Fibroblast of gingiva (primary cell): ENCODE measurements at regions not wholly inside any gene's neighbourhood (a gene's known extent, or its start where the extent isn't known, plus 50 kb on each side); places are given as distances from the start of the nearest gene placed in this dataset.
"Not testable (repeated sequence)": the region's sequence is repeated elsewhere in the genome, so short reads cannot be mapped to it uniquely, and the experiment has no call there.

Experiments used
- DNase-seq: peaks from one replicate; pipeline ENCODE4 v3.0.0-alpha.2; 2011; ENCODE audit warnings: low read depth

DNA sequence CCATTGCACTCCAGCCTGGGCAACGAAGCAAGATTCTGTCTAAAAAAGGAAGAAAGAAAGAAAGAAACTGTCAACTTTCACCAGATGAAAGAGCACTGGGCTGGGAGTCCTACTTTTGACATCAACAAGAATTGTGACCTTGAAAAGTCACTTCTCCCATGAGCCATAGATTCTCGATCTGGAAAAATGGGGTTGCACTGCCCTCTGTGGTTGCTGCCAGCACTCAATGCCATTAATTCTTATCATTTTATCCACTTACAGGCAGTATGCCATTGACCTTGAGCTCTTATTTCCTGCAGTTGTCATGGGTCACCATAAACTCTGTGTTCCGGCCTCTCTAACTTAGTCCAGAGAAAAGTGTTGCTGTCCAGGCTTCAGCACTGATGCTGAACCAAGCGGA, 137.2 kb downstream of the NOC3L start:
- DNase-seq, result no peak

DNA sequence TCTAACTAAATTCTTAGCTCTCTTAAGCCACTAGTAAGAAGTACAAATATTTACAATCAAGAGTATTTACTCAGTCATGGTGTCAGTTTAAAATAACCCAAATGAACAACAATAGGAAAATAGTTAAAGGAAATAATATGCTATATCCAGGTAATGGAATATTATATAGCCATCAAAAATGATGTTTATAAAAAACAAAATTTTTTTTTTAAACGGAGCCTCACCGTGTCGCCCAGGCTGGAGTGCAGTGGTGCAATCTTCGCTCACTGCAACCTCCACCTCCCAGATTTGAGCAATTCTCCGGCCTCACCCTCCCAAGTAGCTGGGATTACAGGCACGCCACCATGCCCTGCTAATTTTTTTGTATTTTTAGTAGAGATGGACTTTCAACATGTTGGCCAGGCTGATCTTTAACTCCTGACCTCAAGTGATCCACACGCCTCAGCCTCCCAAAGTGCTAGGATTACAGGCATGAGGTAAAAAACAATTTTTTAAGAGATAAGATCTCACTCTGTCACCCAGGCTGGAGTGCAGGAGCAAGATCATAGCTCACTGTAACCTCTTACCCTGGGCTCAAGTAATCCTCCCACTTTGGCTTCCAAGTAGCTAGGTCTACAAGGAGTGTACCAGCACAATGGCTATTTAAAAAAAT, 132.5 kb downstream of the NOC3L start:
- no peak for DNase-seq

DNA sequence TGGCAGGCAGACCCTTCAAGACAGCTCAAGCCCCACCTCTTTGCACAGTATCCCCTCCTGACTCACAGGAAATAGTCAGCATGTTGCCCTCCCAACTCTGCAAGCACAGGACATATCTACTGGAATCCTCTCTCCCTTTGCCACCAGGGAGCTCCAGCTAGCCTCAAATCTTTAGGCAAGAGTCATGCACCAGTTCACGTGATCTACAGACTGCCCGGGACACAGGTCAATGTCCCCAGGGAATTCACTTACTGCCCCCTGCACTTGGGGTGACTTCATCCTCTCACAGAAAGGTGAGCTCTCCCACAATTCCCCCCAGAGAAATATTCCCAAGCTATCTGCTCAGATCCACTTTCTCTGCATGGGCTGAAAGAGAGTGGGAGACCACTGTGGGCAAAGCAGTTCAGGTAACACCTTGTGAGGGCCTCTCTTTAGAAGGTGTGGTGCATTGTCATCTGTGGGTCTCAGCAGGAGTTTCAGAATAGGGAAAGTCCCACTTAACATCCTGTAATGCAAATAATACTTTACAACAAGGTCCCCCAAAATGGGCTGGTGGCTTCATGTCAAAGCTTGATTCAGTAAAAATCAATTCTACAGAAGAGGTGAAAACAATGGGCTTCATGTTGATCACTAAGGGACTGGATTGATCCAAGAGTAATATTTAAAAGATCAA, 129.9 kb downstream of the NOC3L start:
- no peak for DNase-seq

DNA sequence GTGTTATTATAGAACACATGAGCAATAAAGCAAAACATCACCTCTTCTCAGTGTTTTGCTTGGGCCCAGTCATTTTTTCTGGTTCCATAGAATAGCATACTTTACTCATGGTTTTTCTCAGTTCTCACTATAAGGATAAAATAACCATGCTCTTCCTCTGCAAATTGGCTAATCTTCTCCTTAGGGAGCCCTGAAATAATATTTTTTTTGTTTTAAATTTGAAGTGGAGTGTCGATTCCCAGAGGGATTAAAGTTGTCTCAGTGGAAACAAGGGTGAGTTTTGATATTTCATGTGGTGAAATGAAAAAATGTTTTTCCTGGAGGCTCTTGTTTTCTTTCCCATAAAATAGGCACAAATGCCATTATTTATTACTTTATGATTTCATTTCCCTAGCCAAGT, 127.3 kb downstream of the NOC3L start:
- no peak for DNase-seq

DNA sequence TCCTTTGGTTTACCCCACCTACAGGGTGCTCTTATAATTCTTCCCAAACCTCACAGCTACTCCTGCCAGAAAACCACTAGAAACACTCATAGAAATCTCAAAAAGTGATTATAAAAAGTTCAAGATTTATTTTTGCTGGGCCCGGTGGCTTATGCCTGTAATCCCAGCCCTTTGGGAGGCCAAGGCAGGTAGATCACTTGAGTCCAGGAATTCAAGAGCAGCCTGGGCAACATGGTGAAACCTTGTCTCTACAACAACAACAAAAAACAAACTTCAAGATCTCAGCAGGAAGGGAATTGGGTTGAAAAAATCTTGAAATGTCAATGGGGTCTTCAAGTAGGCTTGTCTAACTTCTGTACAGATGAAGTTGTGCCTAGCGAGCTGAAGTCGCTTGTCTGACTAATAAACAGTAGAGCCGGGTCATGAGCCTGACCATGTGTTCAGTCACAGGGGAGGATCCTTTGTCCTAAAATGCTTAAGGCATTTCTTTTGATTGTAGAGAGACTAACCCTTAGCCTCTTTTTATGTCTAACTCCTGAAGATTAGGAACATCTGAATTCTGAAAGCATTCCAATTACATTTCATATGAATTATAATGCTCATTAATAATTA, 124.6 kb downstream of the NOC3L start:
- no peak for DNase-seq

DNA sequence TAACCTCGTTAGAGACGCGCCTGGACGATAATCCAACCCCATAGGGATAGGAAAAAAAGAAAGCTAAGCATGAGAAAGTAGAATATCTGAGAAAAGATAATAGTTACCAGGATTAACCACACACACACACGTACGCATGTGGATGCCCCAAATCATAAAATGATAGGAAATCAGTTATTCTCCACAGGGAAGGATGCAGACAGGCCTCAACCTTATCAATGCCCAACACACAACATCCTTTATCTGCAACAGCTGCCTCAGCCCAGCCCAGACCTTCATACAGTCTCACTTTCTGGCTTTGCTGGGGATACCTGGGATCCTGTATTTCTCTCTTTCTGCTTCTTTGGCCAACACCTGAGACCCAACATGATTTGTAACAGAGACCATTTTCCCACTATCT, 123.0 kb downstream of the NOC3L start:
- no peak for DNase-seq

DNA sequence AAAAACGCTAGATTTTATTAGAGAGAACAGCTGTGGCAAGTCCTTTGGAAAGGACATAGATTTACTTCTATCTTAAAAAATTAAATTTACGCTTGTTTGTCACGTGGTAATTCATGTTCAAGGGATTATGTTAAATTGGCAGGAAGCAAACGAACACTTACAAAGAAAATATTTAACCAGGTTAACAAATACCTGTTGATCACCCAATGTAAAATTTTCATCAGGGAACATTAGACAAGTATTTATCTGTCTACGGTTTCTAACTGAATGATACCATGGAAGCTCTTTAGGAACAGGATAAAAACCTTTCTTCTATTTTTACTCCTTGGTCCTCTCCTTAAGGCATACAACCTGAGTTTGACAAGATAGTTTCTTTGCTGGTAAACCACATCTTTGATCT, 122.2 kb downstream of the NOC3L start:
- no peak for DNase-seq

DNA sequence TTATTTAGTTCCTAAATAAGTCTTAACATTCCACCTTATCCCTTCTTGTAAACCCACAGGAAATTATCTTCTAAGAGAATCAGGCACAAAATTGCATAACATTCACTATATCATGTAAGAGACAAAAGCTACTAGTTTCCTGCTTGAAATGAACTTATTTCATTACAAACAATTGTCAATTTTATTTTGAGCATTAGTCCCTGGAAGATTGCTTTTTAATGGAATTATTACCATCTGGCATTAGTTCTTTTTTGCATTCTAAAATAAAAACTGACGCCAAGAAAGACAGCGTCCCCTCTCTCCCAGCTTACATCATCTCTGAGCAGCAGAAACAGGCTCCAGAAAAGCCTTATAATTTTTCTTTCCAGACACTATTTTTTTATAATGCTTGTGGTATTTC, 121.8 kb downstream of the NOC3L start:
- DNase-seq, result no peak

DNA sequence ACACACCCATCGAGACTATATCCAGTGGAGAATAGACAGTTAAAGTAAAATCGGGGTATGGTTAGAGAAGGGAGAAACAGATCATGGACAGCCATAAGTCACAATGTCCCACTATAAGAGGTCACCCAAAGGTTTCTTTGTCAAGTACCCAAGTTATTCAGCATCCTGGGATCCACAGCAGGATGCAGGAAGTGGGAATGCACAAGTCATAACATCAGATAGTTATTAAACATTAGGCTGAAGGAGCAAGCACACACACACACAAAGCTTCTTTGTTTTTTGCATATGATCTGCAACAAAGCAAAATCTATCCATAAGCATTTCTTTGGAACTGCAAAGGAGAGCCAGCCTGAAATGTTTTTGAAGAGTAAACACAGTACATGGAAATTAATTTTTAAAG, 111.6 kb downstream of the NOC3L start:
- DNase-seq, result no peak

DNA sequence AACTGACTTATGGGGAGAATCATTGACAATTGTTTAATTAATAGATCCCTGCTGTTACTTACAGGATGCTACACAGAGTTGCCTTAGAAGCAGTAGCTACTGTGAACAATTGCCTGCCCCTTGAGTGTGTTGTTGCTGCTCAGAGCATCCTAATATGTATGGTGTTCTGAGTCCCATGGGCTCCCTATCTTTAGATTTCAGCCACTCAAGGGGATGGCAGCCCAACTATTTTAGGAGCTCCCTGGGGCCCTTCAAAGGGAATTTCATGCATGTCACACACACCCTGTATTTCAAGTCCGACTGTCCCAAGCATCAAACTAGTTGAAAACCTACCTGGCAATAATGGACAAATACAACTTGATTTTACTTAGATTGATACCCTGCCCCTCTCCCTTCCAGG, 111.2 kb downstream of the NOC3L start:
- no peak for DNase-seq

DNA sequence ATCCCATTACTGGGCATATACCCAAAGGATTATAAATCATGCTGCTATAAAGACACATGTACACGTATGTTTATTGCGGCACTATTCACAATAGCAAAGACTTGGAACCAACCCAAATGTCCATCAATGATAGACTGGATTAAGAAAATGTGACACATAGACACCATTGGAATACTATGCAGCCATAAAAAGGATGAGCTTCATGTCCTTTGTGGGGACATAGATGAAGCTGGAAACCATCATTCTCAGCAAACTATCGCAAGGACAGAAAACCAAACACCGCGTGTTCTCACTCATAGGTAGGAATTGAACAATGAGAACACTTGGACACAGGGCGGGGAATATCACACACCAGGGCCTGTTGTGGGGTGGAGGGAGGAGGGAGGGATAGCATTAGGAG, 105.3 kb downstream of the NOC3L start:
- DNase-seq, result not testable (repeated sequence)

DNA sequence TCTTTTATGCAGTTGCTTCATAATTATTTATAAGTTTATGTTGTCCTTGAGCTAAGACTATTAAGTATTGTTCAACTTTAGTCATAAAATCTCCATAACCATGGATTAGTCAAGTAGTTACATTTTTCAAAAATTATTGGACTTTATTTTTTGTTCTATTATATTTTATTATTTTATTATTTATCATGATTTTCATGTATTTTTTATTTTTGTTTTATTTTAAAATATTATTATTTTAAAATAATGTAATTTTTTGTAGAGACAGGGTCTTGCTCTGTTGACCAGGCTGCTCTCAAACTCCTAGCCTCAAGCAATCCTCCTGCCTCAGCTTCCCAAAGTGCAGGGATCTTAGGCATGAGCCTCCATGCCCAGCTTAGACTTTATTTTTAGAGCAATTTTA, 102.3 kb downstream of the NOC3L start:
- no peak for DNase-seq

DNA sequence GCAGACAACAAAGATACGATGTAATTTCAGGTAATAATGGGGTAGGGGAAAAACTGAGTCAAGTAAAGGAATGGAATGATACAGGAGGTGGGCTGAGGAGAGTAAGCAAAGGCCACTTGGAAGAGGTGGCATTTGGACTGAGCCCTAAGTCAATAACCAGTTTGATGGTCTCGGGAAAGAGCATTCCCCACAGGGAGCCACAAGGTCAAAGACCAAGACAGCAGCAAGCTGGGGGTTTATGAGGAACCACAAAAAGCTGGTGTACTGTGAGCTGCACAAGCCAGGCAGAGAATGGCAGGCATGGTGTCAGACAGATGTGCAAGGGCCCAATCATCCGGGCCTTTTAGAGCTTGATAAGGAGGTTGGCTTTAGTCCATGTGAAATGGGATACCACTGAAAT, 98.7 kb downstream of the NOC3L start:
- DNase-seq, result no peak

DNA sequence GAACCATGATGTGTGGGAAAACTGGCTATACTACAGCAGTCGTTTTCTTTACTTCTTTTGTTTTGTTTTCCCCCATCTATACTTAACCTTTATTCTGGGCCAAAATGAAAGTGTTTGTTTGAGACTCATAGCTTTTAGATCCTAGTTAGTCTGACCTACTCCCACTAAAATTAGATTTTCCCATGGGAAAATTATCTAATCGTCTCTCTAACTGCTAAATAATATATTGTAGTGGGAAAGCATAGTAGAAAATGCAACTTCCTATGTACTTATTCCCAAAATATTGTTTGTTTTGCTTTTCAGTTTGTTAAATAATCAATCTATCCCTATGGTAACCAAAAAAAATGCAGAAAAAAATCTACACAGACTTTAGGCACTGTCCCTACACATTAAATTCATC, 96.6 kb downstream of the NOC3L start:
- DNase-seq, result no peak

DNA sequence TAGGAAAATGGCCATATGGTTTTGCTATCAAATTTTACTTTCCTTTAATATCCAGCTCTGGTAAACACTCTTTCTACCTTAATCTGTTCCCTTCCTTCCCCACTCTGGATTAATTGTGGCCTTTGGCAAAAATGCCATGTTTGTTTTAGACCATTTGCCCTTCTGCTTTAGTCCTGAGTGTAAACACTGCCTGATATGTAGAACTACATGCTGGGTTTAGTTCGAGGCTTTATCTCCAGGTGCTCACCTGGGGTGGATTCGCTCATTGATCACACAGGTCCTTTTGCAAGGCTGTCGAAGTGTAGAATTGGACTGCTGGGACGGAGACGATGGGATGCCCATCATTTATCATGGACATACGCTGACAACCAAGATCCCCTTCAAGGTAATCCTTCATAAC, 94.1 kb downstream of the NOC3L start:
- DNase-seq, result no peak

DNA sequence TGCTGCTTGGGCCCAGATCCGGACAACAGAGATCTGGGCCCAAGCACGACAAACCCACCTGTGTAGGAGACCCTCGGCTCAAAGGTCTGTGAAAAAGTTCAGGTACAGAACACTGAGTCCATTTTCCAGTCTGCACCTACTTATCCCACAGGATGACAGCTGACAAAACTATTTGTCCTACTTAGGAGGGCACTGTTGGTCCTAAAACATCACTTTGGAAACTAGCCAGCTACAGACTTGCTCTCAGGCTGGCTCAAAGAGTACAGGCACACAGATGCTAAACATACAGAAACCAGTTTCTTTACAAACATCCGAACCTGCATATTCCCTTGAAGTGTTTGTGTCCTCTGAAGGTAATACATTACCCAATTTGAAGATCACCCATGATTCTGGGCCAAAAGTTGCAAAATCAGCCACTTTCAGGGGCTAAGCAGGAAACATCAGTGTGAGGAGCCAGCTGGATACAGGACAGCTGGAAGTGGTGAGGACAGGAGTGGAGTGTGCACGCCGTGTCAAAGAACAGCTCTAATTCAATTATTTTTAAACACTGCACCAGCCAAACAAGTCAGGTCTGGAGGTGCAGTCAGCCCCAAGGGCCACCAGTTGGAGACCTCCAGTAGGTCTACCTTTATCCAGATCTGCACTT, 88.5 kb downstream of the NOC3L start:
- peak; percentile 21 for DNase-seq

DNA sequence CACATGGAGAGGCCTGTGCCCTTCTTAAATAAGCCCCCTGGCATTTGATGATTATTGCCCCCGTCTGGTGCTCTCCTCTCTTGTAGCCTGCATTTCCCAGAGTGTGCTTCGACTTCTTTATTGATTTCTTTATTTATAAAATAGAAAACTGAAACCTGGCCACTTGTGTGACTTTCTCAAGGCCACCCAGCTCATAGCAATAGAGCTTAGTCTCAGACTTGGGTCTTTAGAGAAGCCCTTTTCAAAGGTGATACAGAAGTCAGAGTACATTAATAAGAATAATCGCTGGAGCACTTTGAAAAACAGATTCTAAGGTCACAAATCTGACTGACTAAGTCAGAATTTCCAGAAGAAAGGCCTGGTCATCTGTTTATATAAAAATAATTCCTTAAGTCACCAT, 86.6 kb downstream of the NOC3L start:
- DNase-seq, result no peak

DNA sequence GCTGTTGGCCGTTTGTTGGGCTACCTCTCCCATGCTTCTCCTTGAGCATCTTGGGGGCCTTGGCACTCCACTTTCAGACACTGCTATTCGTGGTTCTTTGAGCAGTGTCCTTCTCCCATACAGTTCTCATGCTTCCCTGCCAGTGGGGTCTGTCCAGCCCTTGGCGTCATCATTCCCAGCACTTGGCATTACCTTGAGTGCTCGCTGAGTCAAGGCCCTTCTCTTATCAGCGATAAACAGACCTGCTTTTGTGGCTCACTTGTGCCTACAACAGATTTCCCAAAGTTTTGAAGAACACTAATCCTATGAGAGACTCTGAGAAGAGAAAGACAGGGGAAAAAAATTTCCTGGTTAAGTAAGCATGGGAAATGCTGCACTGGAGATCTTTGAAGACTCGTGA, 85.3 kb downstream of the NOC3L start:
- no peak for DNase-seq

DNA sequence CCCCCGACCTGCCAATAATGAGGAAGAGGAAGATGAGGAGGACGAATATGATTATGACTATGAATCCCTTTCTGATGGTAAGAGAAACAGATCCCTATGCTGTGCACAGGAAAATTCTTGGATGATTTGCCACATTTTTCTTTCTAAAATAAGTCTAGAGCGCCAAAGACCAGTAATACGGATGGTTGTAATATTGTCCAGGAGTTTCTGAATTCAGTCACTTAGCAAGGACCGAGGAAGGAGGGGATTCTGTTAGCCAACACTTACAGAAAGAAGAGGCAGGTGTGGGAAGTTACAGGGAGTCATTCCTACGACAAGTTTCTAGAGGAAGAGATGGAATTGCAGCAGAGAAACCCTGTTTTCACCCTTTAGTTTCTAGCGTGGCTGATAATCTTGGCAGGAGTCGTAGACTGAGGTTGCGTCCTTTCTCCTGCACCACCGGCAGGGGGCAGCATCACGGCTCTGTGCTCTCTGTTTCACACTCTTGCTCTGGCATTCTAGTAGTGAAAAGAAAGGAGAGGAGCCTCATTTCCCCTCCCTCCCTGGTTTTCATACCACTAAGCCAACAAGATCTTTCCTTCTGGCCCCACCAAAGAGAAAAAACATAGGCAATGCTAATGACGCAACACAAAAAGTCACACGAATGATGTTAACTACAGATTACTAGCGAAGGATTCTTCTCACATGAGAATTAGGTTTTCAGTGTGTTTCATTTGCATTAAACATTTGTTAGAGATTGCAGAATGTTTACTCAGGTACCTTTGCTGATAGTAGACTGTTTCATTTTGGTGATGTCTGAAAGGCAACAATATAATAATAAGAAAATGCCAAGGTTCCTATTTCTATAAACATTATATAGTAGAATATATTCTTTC, 82.7 kb downstream of the NOC3L start:
- DNase-seq, result peak; percentile 48

DNA sequence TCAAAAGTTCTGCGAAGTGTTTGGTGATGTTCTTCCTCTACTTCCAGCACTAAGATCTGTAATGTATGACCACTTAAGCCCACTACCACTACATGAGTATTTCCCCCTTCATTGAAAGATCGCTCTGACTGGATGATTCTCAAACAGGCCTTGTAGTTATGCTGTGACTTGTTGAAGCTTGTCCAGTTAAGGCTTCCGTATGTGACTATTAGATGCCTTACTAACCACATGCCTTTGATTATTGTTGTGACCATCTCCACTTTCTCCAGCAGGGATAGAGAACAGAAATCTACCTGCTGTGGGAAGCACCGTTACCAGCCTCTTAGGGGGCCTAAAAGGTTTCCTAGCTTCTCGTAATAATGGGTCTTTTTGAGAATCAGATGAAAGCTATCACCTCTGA, 81.1 kb downstream of the NOC3L start:
- no peak for DNase-seq

DNA sequence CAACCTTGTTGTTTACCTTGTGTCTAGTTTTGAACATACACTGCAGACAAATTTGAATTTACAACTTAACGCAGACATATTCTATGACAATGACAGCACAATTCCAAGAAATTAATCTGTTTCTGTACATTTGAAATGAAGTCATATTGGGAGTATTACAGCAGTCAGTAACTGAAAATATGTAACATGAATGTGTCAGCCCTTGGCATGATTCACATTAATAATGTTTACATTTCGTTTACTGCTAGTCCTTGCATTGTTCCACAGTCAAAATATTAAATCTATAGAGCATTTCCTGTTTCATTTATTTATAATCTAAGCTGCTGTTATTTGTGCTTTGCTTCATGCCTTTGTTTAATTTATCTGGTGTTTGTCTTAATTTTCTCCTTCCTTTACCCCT, 80.4 kb downstream of the NOC3L start:
- no peak for DNase-seq
